Stimulated activated CD8-positive, alpha-beta memory T cell treated with anti-CD3 and anti-CD28 coated beads, Interleukin-7, amount 100 ng/mL, for 1 hour (primary cell): ENCODE measurements at regions not wholly inside any gene's neighbourhood (a gene's known extent, or its start where the extent isn't known, plus 50 kb on each side); places are given as distances from the start of the nearest gene placed in this dataset.

ENCODE experiments used
- DNase-seq, 2 donors: peaks; one replicate each; pipeline ENCODE4 v3.0.0-alpha.2; 2020; ENCODE audit warnings: low read depth in 2 of 2

- no peak for DNase-seq
Measured at GRCh38 chr9:73558471-73558870, 406.8 kb downstream of the ANXA1 start.

GRCh38 chr9:73565026-73565425 lies 413.4 kb downstream of the ANXA1 start:
- no peak for DNase-seq

- DNase-seq = no peak
Measured at GRCh38 chr9:73565833-73566465, 414.3 kb downstream of the ANXA1 start.

- no peak for DNase-seq
Measured at GRCh38 chr9:73566627-73567026, 415.0 kb downstream of the ANXA1 start.

GRCh38 chr9:73573235-73573634 lies 421.6 kb downstream of the ANXA1 start:
- DNase-seq = no peak

GRCh38 chr9:73575101-73576060 lies 423.7 kb downstream of the ANXA1 start:
- DNase-seq = no peak

GRCh38 chr9:73577848-73578247 lies 426.2 kb downstream of the ANXA1 start:
- no peak for DNase-seq

GRCh38 chr9:73579823-73580222 lies 428.2 kb downstream of the ANXA1 start:
- no peak for DNase-seq

- DNase-seq = no peak
Measured at GRCh38 chr9:73583576-73583975, 431.9 kb downstream of the ANXA1 start.

GRCh38 chr9:73595036-73595545 lies 443.4 kb downstream of the ANXA1 start:
- DNase-seq = no peak

- DNase-seq = no peak
Measured at GRCh38 chr9:73596321-73596720, 444.7 kb downstream of the ANXA1 start.

- DNase-seq = no peak
Measured at GRCh38 chr9:73597039-73597438, 445.4 kb downstream of the ANXA1 start.

GRCh38 chr9:73597771-73598170 lies 446.1 kb downstream of the ANXA1 start:
- no peak for DNase-seq

GRCh38 chr9:73609381-73609780 lies 457.7 kb downstream of the ANXA1 start:
- no peak for DNase-seq

- DNase-seq = no peak
Measured at GRCh38 chr9:73611032-73611431, 459.4 kb downstream of the ANXA1 start.

GRCh38 chr9:73613092-73613701 lies 461.5 kb downstream of the ANXA1 start:
- no peak for DNase-seq

- DNase-seq = no peak
Measured at GRCh38 chr9:73615557-73615956, 463.9 kb downstream of the ANXA1 start.

- DNase-seq = no peak
Measured at GRCh38 chr9:73617586-73617985, 465.9 kb downstream of the ANXA1 start.

- DNase-seq = no peak
Measured at GRCh38 chr9:73640971-73641370, 489.3 kb downstream of the ANXA1 start.

- DNase-seq = no peak
Measured at GRCh38 chr9:73643379-73644013, 491.8 kb downstream of the ANXA1 start.

- DNase-seq = no peak
Measured at GRCh38 chr9:73647560-73647959, 495.9 kb downstream of the ANXA1 start.

- DNase-seq = no peak
Measured at GRCh38 chr9:73649552-73649951, 497.9 kb downstream of the ANXA1 start.
